ENCODE measurements at regions not wholly inside any gene's neighbourhood (a gene's known extent, or its start where the extent isn't known, plus 50 kb on each side); places are given as distances from the start of the nearest gene placed in this dataset.
"Not testable (repeated sequence)": the region's sequence is repeated elsewhere in the genome, so short reads cannot be mapped to it uniquely, and the experiment has no call there.

- Mint-ChIP-seq H3K27me3 (ENCODE audit: unreplicated experiment) (no peaks in the 10 kb centered on the region), H3K4me3 (ENCODE audit: unreplicated experiment) (no peak overlapping the region), H3K27ac (ENCODE audit: unreplicated experiment) (no peak overlapping the region), H3K36me3 (ENCODE audit: unreplicated experiment) (no peaks in the 10 kb centered on the region), H3K9me3 (ENCODE audit: unreplicated experiment) (peaks cover 18% of the 10 kb centered on the region), H3K4me1 (ENCODE audit: unreplicated experiment) (no peaks in the 10 kb centered on the region)
- no peak for TF ChIP-seq CTCF (IDR thresholded peaks at IDR 0.05)
- no peak for DNase-seq (ENCODE audit: extremely low spot score, unreplicated experiment)
Measured at GRCh38 chr14:105924951-105925591, 398.7 kb downstream of the TMEM121 start.

GRCh38 chr14:105925615-105926372 is 399.4 kb downstream of the TMEM121 start:
- H3K27ac Mint-ChIP-seq (ENCODE audit: unreplicated experiment), result no peak overlapping the region
- no peak overlapping the region for H3K4me3 Mint-ChIP-seq (ENCODE audit: unreplicated experiment)
- no peaks in the 10 kb centered on the region for H3K4me1 Mint-ChIP-seq (ENCODE audit: unreplicated experiment)
- H3K36me3 Mint-ChIP-seq (ENCODE audit: unreplicated experiment), result no peaks in the 10 kb centered on the region
- TF ChIP-seq CTCF (IDR thresholded peaks at IDR 0.05), result no peak
- peaks cover 18% of the 10 kb centered on the region for H3K9me3 Mint-ChIP-seq (ENCODE audit: unreplicated experiment)
- no peak for DNase-seq (ENCODE audit: extremely low spot score, unreplicated experiment)
- no peaks in the 10 kb centered on the region for H3K27me3 Mint-ChIP-seq (ENCODE audit: unreplicated experiment)

GRCh38 chr14:105926373-105927095 is 400.2 kb downstream of the TMEM121 start:
- Mint-ChIP-seq H3K4me3 (ENCODE audit: unreplicated experiment) (no peak overlapping the region), H3K27ac (ENCODE audit: unreplicated experiment) (no peak overlapping the region), H3K9me3 (ENCODE audit: unreplicated experiment) (peaks cover 18% of the 10 kb centered on the region), H3K27me3 (ENCODE audit: unreplicated experiment) (no peaks in the 10 kb centered on the region), H3K4me1 (ENCODE audit: unreplicated experiment) (no peaks in the 10 kb centered on the region), H3K36me3 (ENCODE audit: unreplicated experiment) (no peaks in the 10 kb centered on the region)
- TF ChIP-seq CTCF (IDR thresholded peaks at IDR 0.05), result no peak
- DNase-seq (ENCODE audit: extremely low spot score, unreplicated experiment), result no peak

GRCh38 chr14:105927096-105928060 is 401.0 kb downstream of the TMEM121 start:
- Mint-ChIP-seq H3K27ac (ENCODE audit: unreplicated experiment) (no peak overlapping the region), H3K4me1 (ENCODE audit: unreplicated experiment) (no peaks in the 10 kb centered on the region)

GRCh38 chr14:105928171-105929111 is 402.1 kb downstream of the TMEM121 start:
- not testable (repeated sequence) for H3K27me3 Mint-ChIP-seq (ENCODE audit: unreplicated experiment); DNase-seq (ENCODE audit: extremely low spot score, unreplicated experiment); H3K36me3 Mint-ChIP-seq (ENCODE audit: unreplicated experiment); H3K4me1 Mint-ChIP-seq (ENCODE audit: unreplicated experiment); H3K27ac Mint-ChIP-seq (ENCODE audit: unreplicated experiment); H3K4me3 Mint-ChIP-seq (ENCODE audit: unreplicated experiment)
- peaks cover 17% of the 10 kb centered on the region for H3K9me3 Mint-ChIP-seq (ENCODE audit: unreplicated experiment)

More at GRCh38 chr14:105927096-105928060, 401.0 kb downstream of the TMEM121 start:
- peaks cover 21% of the 10 kb centered on the region for H3K9me3 Mint-ChIP-seq (ENCODE audit: unreplicated experiment)
- no peak overlapping the region for H3K4me3 Mint-ChIP-seq (ENCODE audit: unreplicated experiment)
- H3K36me3 Mint-ChIP-seq (ENCODE audit: unreplicated experiment), result no peaks in the 10 kb centered on the region
- no peak for TF ChIP-seq CTCF (IDR thresholded peaks at IDR 0.05)
- no peak for DNase-seq (ENCODE audit: extremely low spot score, unreplicated experiment)
- no peaks in the 10 kb centered on the region for H3K27me3 Mint-ChIP-seq (ENCODE audit: unreplicated experiment)

Measured in osteocyte (in vitro differentiated cells).